K562 (cell line): ENCODE measurements at regions not wholly inside any gene's neighbourhood (a gene's known extent, or its start where the extent isn't known, plus 50 kb on each side); places are given as distances from the start of the nearest gene placed in this dataset.
A peak's percentile ranks its signal among the peaks of the same experiment; 100 is the strongest.
"Not testable (repeated sequence)": the region's sequence is repeated elsewhere in the genome, so short reads cannot be mapped to it uniquely, and the experiment has no call there.

Experiments used
- ATAC-seq: fragments of 200-7000 bp; cut with Tn5 transposase; 3 replicates; pipeline ENCODE4 v1.9.1; 2020; ENCODE audit warnings: moderate library complexity
- BruUV-seq: library from RNA; stranded (reverse); fragments of 400-500 nt; replicated peaks from 2 replicates; lab custom pipeline; 2021; lab: Mats Ljungman, UMichigan
- CTCF ChIA-PET: fragments of 300-600 bp; formaldehyde crosslinking; extraction: SDS; loops from one replicate; lab custom pipeline; 2021; ENCODE audit warnings: low intra/inter-chr PET ratio; lab: Yijun Ruan, JAX
- POLR2A ChIA-PET: fragments of 300-600, 350-650 bp; sonication (Branson Sonifier 250); formaldehyde crosslinking; extraction: SDS; loops from one replicate; lab custom pipeline; 2021; ENCODE audit warnings: antibody characterized with exemption, inconsistent platforms; lab: Yijun Ruan, JAX
- DNase-seq, 4 experiments: peaks; one replicate each; pipeline versions ENCODE4 v3.0.0 to v3.0.0-alpha.2; 2011 to 2018; ENCODE audit warnings: low spot score in 3 of 4, mixed read lengths in 3 of 4; ENCODE audit errors: extremely low read depth in 1 of 4
- FAIRE-seq: peaks from 2 replicates; lab custom pipeline; 2011; peaks lifted over from hg19 to GRCh38; lab: Jason Lieb, UNC
- H2AFZ ChIP-seq: 2 replicates; pipeline ENCODE4 v1.6.0; 2011; ENCODE audit warnings: low read depth, low read length, control low read depth, inconsistent platforms
- H3K27ac ChIP-seq: fragments of 200-600 bp; 3 replicates; pipeline ENCODE4 v1.8.0; 2011; ENCODE audit warnings: low read depth, mild to moderate bottlenecking, control low read depth, inconsistent platforms, low read length, moderate library complexity, mixed read lengths; ENCODE audit errors: extremely low read depth
- H3K27me3 ChIP-seq, 2 experiments: fragments of 300-600 bp in 1 of 2; 2 replicates in 1 of 2; 3 replicates in 1 of 2; pipeline versions ENCODE4 v1.6.0 to v1.8.0; 2011; ENCODE audit warnings: inconsistent platforms in 2 of 2, low read length in 2 of 2, mild to moderate bottlenecking in 1 of 2, mixed read lengths in 1 of 2, moderate library complexity in 1 of 2; ENCODE audit not compliant: control insufficient read depth in 2 of 2, insufficient read depth in 2 of 2
- H3K36me3 ChIP-seq: fragments of 300-600 bp; 3 replicates; pipeline ENCODE4 v1.8.0; 2011; ENCODE audit warnings: mild to moderate bottlenecking, low read length, inconsistent platforms; ENCODE audit not compliant: control insufficient read depth, insufficient read depth
- H3K4me1 ChIP-seq, 2 experiments: fragments of 200-600 bp in 1 of 2; replicated peaks in 1 of 2; 2 replicates in 1 of 2; 3 replicates in 1 of 2; pipeline versions ENCODE4 v1.5.1 to v1.8.0; 2011; ENCODE audit warnings: inconsistent platforms in 2 of 2, low read length in 2 of 2, mild to moderate bottlenecking in 1 of 2, mixed read lengths in 1 of 2, moderate library complexity in 1 of 2; ENCODE audit not compliant: control insufficient read depth in 2 of 2, insufficient read depth in 2 of 2
- H3K4me2 ChIP-seq: 2 replicates; pipeline ENCODE4 v1.6.1; 2011; ENCODE audit warnings: low read length, control low read depth, inconsistent platforms, mixed read lengths; ENCODE audit not compliant: insufficient read depth
- H3K4me3 ChIP-seq: fragments of 200-600 bp; sonication (generic), shearing (Covaris generic); 2 replicates; pipeline ENCODE4 v1.5.1; 2016; ENCODE audit warnings: control low read depth, inconsistent platforms
- H3K79me2 ChIP-seq: fragments of 200-600 bp; 3 replicates; pipeline ENCODE4 v1.8.0; 2011; ENCODE audit warnings: low read length, inconsistent platforms; ENCODE audit not compliant: control insufficient read depth, insufficient read depth
- H3K9ac ChIP-seq, 2 experiments: 2 replicates each; pipeline versions ENCODE4 v1.6.0 to v1.6.1; 2011; ENCODE audit warnings: low read depth in 2 of 2, low read length in 2 of 2, control low read depth in 1 of 2, inconsistent platforms in 1 of 2, mild to moderate bottlenecking in 1 of 2, mixed read lengths in 1 of 2; ENCODE audit not compliant: insufficient read depth in 1 of 2
- H3K9me1 ChIP-seq: one replicate; pipeline ENCODE4 v1.6.0; 2011; ENCODE audit warnings: inconsistent platforms, mild to moderate bottlenecking, low read length, moderate library complexity; ENCODE audit not compliant: control insufficient read depth, insufficient read depth
- H3K9me3 ChIP-seq: replicated peaks from 2 replicates; pipeline ENCODE4 v1.5.1; 2011; ENCODE audit warnings: low read depth, low read length, inconsistent platforms; ENCODE audit not compliant: control insufficient read depth, insufficient read depth
- H4K20me1 ChIP-seq: replicated peaks from 2 replicates; pipeline ENCODE4 v1.6.1; 2011; ENCODE audit warnings: low read length, inconsistent platforms, mixed read lengths; ENCODE audit not compliant: control insufficient read depth, insufficient read depth
- CCAR2 ChIP-seq: fragments of 200-400 bp; formaldehyde crosslinking; IDR thresholded peaks from 2 replicates; pipeline ENCODE4 v1.6.1; 2017; ENCODE audit warnings: mild to moderate bottlenecking, low read depth, low read length
- FUS ChIP-seq: fragments of 200-400 bp; formaldehyde crosslinking; optimal IDR thresholded peaks from 2 replicates; pipeline ENCODE3; 2017; ENCODE audit warnings: low read depth, low read length
- PBX2 ChIP-seq, 2 experiments: IDR thresholded peaks in 1 of 2; conservative IDR thresholded peaks in 1 of 2; 2 replicates each; pipeline ENCODE4 v1.6.1; 2016; ENCODE audit warnings: low read depth in 2 of 2, mild to moderate bottlenecking in 1 of 2, missing compliant biosample characterization in 1 of 2, missing genetic modification characterization in 1 of 2, moderate library complexity in 1 of 2
- SMARCC2 ChIP-seq: fragments of 450-650 bp; IDR thresholded peaks from 2 replicates; pipeline ENCODE4 v1.6.1; 2017; ENCODE audit warnings: antibody characterized with exemption, moderate library complexity, mild to moderate bottlenecking, low read depth
- ZFP36 ChIP-seq: fragments of 150-350 bp; IDR thresholded peaks from 2 replicates; pipeline ENCODE4 v1.6.1; 2018; ENCODE audit warnings: low read length, low read depth; ENCODE audit not compliant: partially characterized antibody
- ZNF444 ChIP-seq: fragments of 250-450 bp; sonication (Bioruptor Pico); IDR thresholded peaks from 2 replicates; pipeline ENCODE4 v1.4.0; 2020; ENCODE audit warnings: mild to moderate bottlenecking, moderate library complexity
- WGBS: fragments of 100-300 bp; shearing (Covaris generic); methylation state at CpG from one replicate; pipeline ENCODE4 v1.1.6; 2016; ENCODE audit warnings: low coverage, mixed read lengths; ENCODE audit not compliant: insufficient coverage; ENCODE audit errors: missing lambda C conversion rate; 5-methylcytosine and 5-hydroxymethylcytosine counted together
- in situ Hi-C: fragments of 300-500 bp; cut with MboI; formaldehyde crosslinking; loops from 4 replicates; pipeline ENCODE4 v1.15.0; 2018; ENCODE audit warnings: inconsistent platforms, mixed read lengths
- intact Hi-C: fragments of 100-400 bp; cut with micrococcal nuclease; formaldehyde crosslinking; loops from 2 replicates; pipeline ENCODE4 v1.14.2; 2022

- BruUV-seq, H3K27me3 ChIP-seq, POLR2A ChIA-PET, in situ Hi-C loops, DNase-seq, ATAC-seq, CTCF ChIA-PET, H3K4me2 ChIP-seq, intact Hi-C loops, H3K36me3 ChIP-seq, H3K9me3 ChIP-seq, H2AFZ ChIP-seq, H4K20me1 ChIP-seq, FAIRE-seq, H3K27ac ChIP-seq, H3K4me1 ChIP-seq, H3K9ac ChIP-seq, H3K9me1 ChIP-seq, H3K79me2 ChIP-seq, H3K4me3 ChIP-seq: not testable (repeated sequence)
- peak; percentile 52 for TF ChIP-seq ZFP36
- WGBS, result 0% methylated on average over 3 of the region's 3 CpGs
Observed at GRCh38 chr12:126291987-126292386, 1226.8 kb downstream of the AACS start.

DNA sequence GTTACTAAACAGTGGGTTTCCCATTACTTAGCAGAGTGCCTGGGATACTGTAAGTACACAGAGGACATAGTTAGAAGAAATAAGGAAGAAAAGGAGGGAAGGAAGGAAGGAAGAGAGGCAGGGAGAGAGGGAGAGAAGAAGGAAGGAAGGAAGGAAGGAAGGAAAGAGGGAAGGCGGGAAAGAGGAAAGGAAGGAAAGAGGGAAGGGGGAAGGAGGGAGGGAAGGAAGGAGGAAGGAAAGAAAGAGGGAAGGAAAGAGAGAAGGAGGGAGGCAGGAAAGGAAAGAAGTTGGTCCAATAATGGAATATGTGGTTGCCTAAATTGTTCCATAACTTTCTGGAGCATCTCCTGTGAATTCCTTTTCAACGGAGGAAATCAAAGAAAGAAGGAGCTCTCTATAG lies 1230.4 kb downstream of the AACS start:
- intact Hi-C loops (no loop called here), in situ Hi-C loops (no loop called here)
- no peak overlapping the region for H3K27ac ChIP-seq
- no peak overlapping the region for H3K4me2 ChIP-seq
- ATAC-seq (no peak), DNase-seq (no peak), FAIRE-seq (no peak)
- CTCF ChIA-PET, result no interaction called here
- no peak overlapping the region for H3K9ac ChIP-seq
- H3K27me3 ChIP-seq, result no peaks in the 10 kb centered on the region
- no peak overlapping the region for H2AFZ ChIP-seq
- H3K9me1 ChIP-seq, result no peaks in the 10 kb centered on the region
- no peaks in the 10 kb centered on the region for H4K20me1 ChIP-seq
- TF ChIP-seq SMARCC2 (no peak), FUS (no peak), ZNF444 (CRISPR knock-in tag) (no peak), CCAR2 (no peak), PBX2 (CRISPR knock-in tag; IDR thresholded peaks at IDR 0.05; ENCODE audit: low read depth) (no peak), PBX2 (tag; conservative IDR thresholded peaks at IDR 0.05; ENCODE audit: low read depth) (no peak)
- POLR2A ChIA-PET, result no interaction called here
- no peak overlapping the region for H3K4me3 ChIP-seq
- H3K4me1 ChIP-seq, result no peaks in the 10 kb centered on the region
- BruUV-seq, result no TSS peak
- WGBS, result 0% methylated on average over 1 of the region's 2 CpGs
- H3K9me3 ChIP-seq, result no peaks in the 10 kb centered on the region
- no peaks in the 10 kb centered on the region for H3K79me2 ChIP-seq
- H3K36me3 ChIP-seq, result no peaks in the 10 kb centered on the region
